Neural progenitor cell (in vitro differentiated cells): ENCODE measurements at regions not wholly inside any gene's neighbourhood (a gene's known extent, or its start where the extent isn't known, plus 50 kb on each side); places are given as distances from the start of the nearest gene placed in this dataset.
"Not testable (repeated sequence)": the region's sequence is repeated elsewhere in the genome, so short reads cannot be mapped to it uniquely, and the experiment has no call there.

Experiments used
- EZH2 ChIP-seq: fragments of 200-600 bp; sonication (generic); IDR thresholded peaks from 2 replicates; pipeline ENCODE4 v1.6.1; 2017; ENCODE audit warnings: antibody characterized with exemption, mild to moderate bottlenecking, moderate library complexity
- TF ChIP-seq, protein P1 (sequence below): fragments of 200-600 bp; sonication (generic); IDR thresholded peaks from 2 replicates; pipeline ENCODE4 v1.5.1; 2017; ENCODE audit warnings: antibody characterized with exemption, mild to moderate bottlenecking

GRCh38 chr15:26029586-26029985 is 166.5 kb upstream of the ATP10A start:
- TF ChIP-seq, protein P1, sequence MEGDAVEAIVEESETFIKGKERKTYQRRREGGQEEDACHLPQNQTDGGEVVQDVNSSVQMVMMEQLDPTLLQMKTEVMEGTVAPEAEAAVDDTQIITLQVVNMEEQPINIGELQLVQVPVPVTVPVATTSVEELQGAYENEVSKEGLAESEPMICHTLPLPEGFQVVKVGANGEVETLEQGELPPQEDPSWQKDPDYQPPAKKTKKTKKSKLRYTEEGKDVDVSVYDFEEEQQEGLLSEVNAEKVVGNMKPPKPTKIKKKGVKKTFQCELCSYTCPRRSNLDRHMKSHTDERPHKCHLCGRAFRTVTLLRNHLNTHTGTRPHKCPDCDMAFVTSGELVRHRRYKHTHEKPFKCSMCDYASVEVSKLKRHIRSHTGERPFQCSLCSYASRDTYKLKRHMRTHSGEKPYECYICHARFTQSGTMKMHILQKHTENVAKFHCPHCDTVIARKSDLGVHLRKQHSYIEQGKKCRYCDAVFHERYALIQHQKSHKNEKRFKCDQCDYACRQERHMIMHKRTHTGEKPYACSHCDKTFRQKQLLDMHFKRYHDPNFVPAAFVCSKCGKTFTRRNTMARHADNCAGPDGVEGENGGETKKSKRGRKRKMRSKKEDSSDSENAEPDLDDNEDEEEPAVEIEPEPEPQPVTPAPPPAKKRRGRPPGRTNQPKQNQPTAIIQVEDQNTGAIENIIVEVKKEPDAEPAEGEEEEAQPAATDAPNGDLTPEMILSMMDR = not testable (repeated sequence)
- not testable (repeated sequence) for TF ChIP-seq EZH2
